ENCODE measurements at regions not wholly inside any gene's neighbourhood (a gene's known extent, or its start where the extent isn't known, plus 50 kb on each side); places are given as distances from the start of the nearest gene placed in this dataset.

DNA sequence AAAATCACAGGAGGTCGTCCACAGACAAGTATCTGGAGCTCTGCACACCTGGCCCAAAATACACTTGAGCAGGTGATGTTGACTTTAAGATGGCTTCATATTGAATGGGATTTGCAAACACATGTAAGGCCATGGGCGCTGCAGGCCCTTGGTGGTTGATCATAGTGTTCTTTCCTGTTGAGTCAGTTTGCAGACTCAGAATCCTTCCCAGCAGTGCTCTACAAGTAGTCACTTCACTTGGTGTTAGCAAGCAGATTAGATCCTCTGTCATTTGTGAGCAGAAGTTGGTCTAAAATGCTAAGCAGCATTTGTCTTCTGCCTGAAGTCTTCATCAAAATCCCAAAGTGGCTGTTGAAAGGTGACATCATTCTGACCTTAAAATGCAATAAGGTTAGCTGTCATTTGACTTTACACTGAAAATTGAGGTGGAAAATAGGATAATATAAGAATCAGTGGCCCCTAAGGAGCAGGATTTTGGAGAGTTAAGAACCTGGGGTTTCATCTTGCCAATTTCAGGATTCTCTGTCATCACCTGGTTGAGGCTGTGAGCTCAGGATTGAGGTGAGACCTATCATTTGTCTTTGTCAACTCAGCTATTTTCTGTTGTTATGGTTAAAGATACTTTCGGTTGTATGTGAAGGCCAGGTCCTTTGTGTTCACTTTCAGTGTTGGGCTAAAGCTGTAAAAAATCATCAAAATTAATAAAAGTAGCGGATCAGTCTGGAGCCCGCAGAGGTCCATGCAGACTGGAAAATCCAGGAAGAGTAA, 114.5 kb downstream of the LRRC70 start:
- DNase-seq = no peak
- CTCF ChIA-PET = no interaction called here
- intact Hi-C loops (cut with micrococcal nuclease; ENCODE audit: unreplicated experiment) = no loop called here
- Mint-ChIP-seq H3K9me3 (ENCODE audit: low read depth, unreplicated experiment) (peaks cover 4% of the 10 kb centered on the region), H3K4me3 (ENCODE audit: low read depth, unreplicated experiment) (no peak overlapping the region), H3K36me3 (ENCODE audit: insufficient read depth, unreplicated experiment) (no peaks in the 10 kb centered on the region), H3K4me1 (ENCODE audit: low read depth, unreplicated experiment) (no peaks in the 10 kb centered on the region), H3K27ac (ENCODE audit: unreplicated experiment) (no peak overlapping the region), H3K27me3 (ENCODE audit: unreplicated experiment) (no peaks in the 10 kb centered on the region)
- TF ChIP-seq, protein P1, sequence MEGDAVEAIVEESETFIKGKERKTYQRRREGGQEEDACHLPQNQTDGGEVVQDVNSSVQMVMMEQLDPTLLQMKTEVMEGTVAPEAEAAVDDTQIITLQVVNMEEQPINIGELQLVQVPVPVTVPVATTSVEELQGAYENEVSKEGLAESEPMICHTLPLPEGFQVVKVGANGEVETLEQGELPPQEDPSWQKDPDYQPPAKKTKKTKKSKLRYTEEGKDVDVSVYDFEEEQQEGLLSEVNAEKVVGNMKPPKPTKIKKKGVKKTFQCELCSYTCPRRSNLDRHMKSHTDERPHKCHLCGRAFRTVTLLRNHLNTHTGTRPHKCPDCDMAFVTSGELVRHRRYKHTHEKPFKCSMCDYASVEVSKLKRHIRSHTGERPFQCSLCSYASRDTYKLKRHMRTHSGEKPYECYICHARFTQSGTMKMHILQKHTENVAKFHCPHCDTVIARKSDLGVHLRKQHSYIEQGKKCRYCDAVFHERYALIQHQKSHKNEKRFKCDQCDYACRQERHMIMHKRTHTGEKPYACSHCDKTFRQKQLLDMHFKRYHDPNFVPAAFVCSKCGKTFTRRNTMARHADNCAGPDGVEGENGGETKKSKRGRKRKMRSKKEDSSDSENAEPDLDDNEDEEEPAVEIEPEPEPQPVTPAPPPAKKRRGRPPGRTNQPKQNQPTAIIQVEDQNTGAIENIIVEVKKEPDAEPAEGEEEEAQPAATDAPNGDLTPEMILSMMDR (IDR thresholded peaks at IDR 0.05; ENCODE audit: unreplicated experiment) = no peak
- BruUV-seq (replicated peaks) = no TSS peak

- TF ChIP-seq, protein P1 (IDR thresholded peaks at IDR 0.05; ENCODE audit: unreplicated experiment) = no peak
- Mint-ChIP-seq H3K4me1 (ENCODE audit: low read depth, unreplicated experiment) (no peaks in the 10 kb centered on the region), H3K36me3 (ENCODE audit: insufficient read depth, unreplicated experiment) (no peaks in the 10 kb centered on the region), H3K9me3 (ENCODE audit: low read depth, unreplicated experiment) (peaks cover 4% of the 10 kb centered on the region), H3K4me3 (ENCODE audit: low read depth, unreplicated experiment) (no peak overlapping the region), H3K27ac (ENCODE audit: unreplicated experiment) (no peak overlapping the region), H3K27me3 (ENCODE audit: unreplicated experiment) (no peaks in the 10 kb centered on the region)
- no TSS peak for BruUV-seq (replicated peaks)
- DNase-seq = no peak
- intact Hi-C loops (cut with micrococcal nuclease; ENCODE audit: unreplicated experiment) = no loop called here
- CTCF ChIA-PET = no interaction called here
Measured at GRCh38 chr5:62691946-62692345, 113.3 kb downstream of the LRRC70 start.

- CTCF ChIA-PET = no interaction called here
- Mint-ChIP-seq H3K4me1 (ENCODE audit: low read depth, unreplicated experiment) (no peaks in the 10 kb centered on the region), H3K9me3 (ENCODE audit: low read depth, unreplicated experiment) (no peaks in the 10 kb centered on the region), H3K27me3 (ENCODE audit: unreplicated experiment) (no peaks in the 10 kb centered on the region), H3K27ac (ENCODE audit: unreplicated experiment) (no peak overlapping the region), H3K36me3 (ENCODE audit: insufficient read depth, unreplicated experiment) (no peaks in the 10 kb centered on the region), H3K4me3 (ENCODE audit: low read depth, unreplicated experiment) (no peak overlapping the region)
- DNase-seq = no peak
- intact Hi-C loops (cut with micrococcal nuclease; ENCODE audit: unreplicated experiment) = no loop called here
- BruUV-seq (replicated peaks) = no TSS peak
- TF ChIP-seq, protein P1 (IDR thresholded peaks at IDR 0.05; ENCODE audit: unreplicated experiment) = no peak
Measured at GRCh38 chr5:62690421-62690820, 111.8 kb downstream of the LRRC70 start.

DNA sequence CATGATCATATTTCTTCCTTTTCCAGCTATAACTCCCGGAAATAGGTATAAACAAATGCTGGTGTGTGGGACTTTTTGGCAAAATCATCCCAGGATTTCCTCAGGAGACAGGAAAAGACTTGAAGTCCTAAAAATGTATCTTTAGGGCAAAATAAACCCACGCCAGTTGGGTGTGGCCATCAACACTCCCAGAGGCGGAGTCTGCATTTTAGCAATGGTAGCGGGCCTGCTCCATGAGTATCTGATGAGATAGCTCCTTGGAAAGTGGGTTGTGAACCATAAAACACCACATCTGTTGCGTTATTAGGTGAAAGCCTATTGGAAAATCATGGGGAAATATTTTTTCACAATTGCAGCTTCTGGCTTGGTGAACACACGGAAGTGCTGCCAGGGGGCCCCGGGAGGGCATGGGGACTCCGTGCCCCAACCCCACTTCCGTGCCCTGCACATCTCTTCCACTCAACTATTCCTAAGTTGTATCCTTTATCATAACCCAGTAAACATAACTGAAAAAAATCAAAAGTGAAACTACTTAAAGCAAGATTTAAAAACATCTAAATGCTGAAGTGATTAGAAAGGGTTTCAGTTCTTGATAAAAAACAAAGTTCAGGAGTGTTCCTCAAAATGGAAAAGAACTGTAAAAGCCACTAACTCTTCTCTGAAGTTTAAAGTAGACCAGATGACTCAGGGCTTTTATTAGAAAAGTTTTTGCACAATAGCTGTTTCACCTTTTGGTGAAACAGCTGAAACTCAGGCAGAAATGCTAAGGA, 111.2 kb downstream of the LRRC70 start:
- Mint-ChIP-seq H3K27me3 (ENCODE audit: unreplicated experiment) (no peaks in the 10 kb centered on the region), H3K9me3 (ENCODE audit: low read depth, unreplicated experiment) (no peaks in the 10 kb centered on the region), H3K36me3 (ENCODE audit: insufficient read depth, unreplicated experiment) (no peaks in the 10 kb centered on the region), H3K4me1 (ENCODE audit: low read depth, unreplicated experiment) (no peaks in the 10 kb centered on the region), H3K4me3 (ENCODE audit: low read depth, unreplicated experiment) (no peak overlapping the region), H3K27ac (ENCODE audit: unreplicated experiment) (no peak overlapping the region)
- CTCF ChIA-PET = no interaction called here
- TF ChIP-seq, protein P1 (IDR thresholded peaks at IDR 0.05; ENCODE audit: unreplicated experiment) = no peak
- DNase-seq = no peak
- intact Hi-C loops (cut with micrococcal nuclease; ENCODE audit: unreplicated experiment) = no loop called here
- BruUV-seq (replicated peaks) = no TSS peak

Measured in Calu3 (cell line).